ENCODE measurements at regions not wholly inside any gene's neighbourhood (a gene's known extent, or its start where the extent isn't known, plus 50 kb on each side); places are given as distances from the start of the nearest gene placed in this dataset.
"Not testable (repeated sequence)": the region's sequence is repeated elsewhere in the genome, so short reads cannot be mapped to it uniquely, and the experiment has no call there.

DNA sequence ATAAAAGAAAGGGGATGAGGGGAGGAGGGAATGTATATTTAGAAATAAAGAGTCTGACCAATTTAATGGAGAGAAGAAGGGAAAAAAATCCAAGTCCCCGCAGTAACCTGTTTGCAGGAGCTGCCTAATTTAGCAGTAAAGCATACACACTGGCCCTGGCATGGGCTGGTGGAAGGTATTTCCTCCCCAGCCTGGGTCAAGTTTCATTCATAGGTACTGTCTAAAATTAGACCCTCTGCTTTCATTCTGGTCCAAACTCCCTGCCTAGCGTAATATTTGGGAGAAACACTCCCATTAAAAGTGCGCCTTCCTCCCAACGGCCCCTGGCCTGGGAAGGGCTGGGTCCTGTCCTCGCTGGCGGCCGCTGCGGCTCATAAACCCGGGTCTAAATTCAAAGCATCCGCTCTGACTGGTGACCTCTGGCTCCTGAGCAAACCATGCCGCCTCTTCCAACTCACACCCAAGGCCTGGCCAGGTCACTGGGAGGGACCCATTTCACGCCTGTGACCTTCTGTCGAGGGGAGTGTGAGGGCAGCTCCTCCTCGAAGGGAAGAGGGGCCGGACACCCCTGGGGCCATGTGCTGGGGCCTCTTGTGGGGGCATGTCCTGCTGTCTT is 123.2 kb downstream of the FGF18 start:
- no peak for DNase-seq (ENCODE audit: low spot score)

DNA sequence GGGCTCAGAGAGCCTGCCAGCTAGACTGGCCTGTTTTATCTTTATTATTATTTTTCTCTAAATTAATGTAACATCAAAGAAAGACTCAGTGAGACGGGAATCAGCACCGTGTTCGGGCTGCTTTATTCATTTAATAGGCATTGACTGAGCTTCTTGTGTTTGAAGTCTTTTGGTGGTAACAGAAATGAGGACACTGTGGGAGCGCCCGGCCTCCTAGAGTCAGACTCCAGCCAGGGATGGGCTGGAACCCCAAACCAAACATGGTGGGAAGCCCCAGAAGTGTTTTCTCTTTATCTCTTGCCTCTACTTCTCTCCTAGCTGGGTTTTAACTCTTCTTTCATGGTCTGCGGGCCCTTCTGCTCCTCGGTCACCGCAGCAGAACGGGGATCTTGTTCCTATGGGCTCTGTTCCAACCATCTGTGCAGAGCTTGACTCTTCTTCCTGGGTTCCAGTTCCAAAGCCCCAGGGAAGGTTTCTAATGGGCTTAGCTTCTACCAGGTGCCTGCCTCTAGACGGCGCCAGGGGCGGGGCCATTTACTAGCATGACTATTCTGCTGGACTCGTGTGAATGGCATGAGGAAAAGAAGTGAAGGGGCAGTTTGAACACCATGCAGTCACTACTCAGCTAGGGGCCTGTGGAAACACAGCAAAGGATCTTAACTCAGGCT is 123.8 kb downstream of the FGF18 start:
- DNase-seq (ENCODE audit: low spot score): peak; percentile 79

DNA sequence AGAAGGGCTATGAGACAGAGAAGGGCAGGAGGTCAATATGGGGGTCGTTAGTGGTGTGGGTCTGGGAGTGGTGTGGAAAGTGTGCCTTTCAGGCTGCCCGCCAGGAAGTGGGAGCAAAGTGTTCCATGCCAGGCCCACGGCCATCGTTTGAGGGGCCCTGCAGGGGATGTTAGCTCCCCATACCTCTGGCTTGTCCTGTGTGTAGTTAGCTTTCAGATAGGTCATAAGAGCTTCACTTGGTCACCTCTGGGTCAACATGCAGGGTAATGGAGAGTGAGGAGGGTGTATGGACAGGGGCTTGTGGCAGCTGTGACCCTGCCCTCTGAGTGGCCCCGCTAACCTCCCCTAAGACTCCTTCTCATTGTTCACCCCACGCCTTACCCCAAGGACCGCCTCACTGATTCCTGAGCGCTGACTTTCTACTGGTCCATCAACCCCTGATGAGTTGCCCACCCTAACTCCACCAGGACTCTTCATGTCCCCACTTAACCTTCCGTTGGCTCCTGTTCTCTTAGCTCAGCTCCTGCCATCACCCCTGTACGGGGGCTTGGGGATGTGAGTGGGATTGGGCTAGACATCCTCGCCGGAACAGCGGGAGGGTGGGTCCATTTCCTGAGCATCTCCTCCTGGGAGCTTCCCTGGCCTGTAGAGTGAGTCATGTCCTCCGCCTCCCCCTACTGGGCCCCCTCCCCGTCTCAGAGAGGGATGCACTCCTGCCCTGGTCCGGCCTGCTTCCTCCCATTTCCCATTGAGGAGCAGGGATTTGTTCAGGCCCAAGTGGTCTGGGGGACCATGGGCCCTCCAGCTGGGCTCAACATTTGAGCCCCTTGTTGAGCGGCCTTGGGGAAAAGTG is 125.7 kb downstream of the FGF18 start:
- no peak for DNase-seq (ENCODE audit: low spot score)

DNA sequence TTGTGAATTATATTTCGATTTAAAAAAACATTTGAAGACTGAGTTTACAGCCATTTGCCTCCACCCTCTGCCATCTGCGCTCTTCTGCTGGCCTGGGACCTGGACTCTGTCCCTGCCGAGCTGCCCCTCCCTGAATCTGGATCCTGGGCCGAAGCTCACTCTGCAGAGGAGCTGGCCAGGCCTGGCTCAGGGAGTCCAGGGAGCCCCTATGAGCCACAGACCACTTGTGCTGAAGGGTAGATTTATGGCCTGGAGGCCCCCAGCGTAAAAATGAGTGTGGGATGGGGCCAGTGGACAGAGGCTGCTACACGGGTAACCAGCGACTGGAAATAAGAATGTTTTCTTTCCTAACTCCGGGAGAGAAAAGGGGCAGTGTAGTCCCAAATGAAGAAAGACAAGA is 129.8 kb downstream of the FGF18 start:
- no peak for DNase-seq (ENCODE audit: low spot score)

DNA sequence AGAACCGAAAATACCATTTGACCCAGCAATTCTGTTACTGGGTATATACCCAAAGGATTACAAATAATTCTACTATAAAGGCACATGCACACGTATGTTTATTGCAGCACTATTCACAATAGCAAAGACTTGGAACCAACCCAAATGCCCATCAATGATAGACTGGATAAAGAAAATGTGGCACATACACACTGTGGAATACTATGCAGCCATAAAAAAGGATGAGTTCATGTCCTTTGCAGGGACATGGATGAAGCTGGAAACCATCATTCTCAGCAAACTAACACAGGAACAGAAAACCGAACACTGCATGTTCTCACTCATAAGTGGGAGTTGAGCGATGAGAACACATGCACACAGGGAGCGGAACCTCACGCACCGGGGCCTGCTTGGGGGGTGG is 134.4 kb downstream of the FGF18 start:
- DNase-seq (ENCODE audit: low spot score): not testable (repeated sequence)

DNA sequence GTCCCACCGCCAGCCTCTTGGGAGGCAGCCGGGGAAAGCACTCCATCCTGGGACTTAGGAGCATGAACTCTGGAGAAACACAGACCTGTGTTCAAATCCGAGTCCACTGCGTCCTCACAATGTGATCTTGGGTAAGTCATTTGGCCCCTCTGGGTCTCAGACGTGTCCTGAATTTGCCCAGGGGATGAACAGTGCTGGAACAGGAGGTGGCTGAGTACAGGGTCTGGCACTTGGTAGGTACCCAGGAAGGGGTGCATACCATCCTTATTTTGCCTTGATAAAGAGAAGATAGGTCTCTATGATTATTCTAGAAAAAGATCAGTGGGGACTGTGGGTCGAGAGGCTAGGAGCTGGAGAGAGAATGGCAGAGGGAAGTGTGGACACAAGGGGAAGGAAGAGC is 135.7 kb downstream of the FGF18 start:
- DNase-seq (ENCODE audit: low spot score): no peak

DNA sequence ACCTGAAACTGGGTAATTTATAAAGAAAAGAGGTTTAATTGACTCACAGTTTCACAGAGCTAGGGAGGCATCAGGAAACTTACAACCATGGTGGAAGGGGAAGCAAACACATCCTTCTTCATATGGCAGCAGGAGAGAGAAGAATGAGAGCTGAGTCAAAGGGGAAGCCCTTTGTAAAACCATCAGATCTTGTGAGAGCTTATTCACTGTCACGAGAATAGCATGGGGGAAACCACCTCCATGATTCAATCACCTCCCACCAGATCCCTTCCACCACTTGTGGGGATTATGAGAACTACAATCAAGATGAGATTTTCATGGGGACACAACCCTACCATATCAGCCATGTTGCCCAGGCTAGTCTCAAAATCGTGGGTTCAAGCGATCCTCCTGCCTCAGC is 143.4 kb downstream of the FGF18 start:
- peak; percentile 69 for DNase-seq (ENCODE audit: low spot score)

DNA sequence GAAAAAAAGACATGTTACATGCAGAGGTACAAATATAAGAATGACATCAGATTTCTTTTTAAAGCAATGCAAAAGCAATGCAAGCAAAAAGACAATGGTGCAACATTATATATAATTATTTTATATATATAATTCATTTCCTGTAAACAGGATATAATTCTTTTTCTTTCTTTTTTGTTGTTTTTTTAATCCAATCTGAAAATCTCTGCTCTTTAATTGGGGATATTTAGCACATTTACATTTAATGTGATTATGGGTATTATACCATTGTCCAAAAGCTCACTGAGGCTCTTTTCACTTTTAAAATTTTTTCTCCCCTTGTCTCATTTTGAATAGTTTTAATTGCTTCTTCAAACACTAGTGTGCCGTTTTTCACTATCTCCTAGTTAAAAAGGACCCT is 148.9 kb downstream of the FGF18 start:
- DNase-seq (ENCODE audit: low spot score): no peak

DNA sequence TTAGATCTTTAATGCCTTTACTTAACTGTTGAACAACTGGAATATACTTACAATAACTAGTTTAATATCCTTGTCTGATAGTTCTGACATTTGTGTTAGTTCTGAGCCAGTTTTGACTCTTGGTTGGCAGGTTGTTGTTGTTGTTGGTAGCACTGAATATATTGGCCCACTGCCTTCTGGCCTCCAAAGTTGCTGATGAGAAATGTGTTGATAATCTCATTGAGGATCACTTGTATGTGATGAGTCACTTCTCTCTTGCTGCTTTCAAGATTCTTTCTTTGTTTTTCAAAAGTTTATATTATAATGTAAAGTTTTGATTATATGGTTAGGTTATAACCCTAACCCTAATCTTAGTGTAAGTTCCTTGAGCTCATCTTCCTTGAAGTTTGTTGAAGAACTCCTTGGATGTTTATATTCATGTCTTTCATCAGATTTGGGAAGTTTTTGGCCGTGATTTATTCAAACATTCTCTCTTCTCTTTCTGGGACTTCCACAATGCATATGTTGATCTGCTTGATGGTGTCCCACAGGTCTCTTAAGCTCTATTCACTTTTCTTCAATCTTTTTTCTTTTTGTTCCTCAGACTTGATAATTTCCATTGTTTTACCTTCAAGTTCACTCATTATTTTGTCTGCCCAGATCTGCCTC is 149.7 kb downstream of the FGF18 start:
- DNase-seq (ENCODE audit: low spot score): no peak

DNA sequence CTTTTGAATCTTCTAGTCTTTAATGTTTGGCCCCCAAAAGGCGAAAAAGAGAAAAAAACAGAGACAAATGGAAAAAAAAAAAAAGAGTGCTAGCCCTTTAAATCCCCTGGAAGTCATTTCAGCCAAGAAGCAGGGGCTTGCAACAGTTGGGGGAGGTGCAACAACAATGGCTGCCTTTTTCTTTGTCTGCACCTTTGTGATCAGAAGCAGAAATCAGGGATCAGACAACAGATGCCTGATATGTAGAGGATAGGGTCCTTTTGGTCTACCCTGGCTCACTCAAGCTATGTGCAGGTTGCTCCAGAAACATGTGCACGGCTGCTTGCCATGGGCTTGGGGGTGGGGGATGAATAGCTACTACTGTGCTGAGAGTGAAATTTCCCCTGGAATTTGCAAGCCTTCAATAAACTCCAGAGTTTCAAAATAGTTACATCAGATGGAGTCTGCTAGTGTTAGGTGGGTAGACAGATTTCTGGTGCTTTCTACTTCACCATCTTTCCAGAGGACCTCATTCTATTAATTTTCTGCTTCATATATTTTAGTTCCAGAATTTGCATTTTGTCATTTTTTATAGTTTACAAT is 150.9 kb downstream of the FGF18 start:
- DNase-seq (ENCODE audit: low spot score): no peak

DNA sequence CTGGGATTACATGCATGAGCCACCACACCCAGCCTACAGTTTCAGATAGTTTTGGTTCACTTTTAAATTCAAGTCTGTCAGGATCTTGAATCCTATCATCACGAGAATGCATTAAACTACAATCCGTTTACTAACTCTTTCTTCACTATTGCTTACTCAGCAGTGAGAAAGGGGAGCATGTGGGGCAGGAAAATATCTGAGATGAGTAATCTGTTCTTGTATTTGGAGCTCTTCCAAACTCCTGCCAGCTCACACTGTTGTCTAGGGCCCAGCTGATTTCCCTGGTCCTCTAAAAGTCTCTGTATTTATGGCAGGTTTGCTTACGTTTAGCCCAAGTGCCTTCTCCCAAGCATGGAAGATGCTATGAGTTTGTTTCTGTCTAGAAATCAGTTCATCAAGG is 152.2 kb downstream of the FGF18 start:
- peak; percentile 77 for DNase-seq (ENCODE audit: low spot score)

DNA sequence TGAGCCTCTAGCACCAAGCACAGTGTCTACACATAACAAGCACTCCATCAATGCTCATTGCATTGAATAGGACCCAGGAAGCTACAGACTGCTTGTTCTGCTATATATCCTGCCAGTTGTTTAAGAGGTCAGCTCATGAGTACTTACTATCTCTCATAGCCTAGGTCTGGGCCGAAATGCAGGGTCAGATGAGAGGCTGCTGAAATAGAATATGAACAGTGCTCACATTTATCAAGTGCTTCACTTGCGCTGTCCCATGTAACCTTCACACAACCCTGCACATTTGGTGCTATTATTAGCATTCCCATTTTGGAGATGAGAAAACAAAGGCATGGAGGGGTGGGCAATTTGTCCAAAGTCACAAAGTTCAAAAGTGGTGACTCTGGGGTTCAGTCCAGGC is 153.6 kb downstream of the FGF18 start:
- no peak for DNase-seq (ENCODE audit: low spot score)

DNA sequence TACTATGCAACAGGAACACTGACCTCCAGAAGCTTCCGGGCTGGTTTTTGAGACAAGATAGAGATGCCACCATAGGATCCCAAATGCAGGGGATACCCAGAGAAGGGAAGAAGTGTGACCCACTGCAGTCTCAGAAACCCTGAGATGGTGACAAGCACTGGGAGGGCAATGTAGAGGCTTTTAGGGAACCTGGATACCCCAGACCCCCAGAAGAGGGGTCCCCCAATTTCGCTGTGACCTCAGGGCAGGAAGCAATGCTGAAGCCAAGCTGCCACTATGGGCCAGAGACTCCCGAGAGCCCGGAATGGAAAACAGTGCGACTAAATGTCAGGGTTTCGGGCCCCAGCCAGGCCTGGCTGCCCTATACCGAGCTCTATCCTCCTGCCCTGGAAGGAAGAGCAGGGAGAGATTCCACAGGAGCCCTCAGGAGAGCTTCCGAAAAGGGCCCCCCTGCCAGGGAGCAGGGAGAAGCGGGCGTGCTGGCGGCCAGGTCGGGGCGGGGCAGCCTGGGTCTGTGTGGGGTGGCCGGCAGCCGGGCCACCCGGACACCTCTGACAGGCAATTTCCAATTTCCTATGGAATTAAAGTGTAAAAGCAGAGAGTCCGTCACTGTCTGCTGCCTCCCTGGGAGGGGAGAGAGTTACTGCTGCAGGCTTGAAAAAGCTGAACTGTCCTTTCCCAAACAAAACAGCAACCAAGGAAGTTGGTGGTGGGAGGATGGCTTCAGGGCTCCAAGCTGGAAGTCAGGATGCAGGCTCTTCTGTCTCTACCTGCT is 154.2 kb downstream of the FGF18 start:
- DNase-seq (ENCODE audit: low spot score): no peak

DNA sequence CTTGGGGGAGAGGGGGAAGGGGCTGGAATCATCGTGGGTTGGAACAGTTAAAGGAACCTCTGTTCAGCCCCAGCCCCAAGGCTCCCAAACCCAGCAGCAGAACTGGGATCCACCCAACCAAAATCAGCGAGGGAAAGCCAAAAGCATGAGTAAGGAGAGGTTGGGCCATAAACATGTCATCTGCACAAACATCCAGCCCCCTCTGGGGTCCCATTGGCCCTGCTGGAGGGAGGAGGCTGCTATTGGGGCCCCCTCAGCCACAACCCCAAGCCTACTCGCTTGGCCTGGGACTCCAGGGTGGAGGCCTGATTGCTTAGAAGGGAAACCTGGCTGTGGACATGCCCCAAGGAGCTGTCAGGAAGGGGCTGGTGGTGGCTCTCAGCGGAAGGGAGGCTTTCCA is 154.9 kb downstream of the FGF18 start:
- DNase-seq (ENCODE audit: low spot score): no peak

DNA sequence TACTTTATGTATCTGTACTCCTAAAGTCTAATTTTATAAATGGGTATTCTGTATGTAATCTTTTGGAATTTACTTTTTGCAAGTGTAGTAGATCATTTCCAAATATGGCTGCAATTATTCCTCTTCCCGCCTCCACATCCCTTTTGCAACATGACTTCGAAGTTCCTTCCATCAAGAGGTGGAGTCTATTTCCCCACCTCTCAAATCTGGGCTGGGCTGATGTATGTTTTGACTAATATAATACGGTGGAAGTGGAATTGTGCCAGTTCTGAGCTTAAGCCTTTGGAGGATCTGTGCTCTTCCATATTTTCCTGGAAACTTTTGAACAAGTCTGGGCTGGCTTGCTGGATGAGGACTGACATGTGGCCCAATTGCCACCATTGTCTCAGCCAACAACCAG is 155.9 kb downstream of the FGF18 start:
- no peak for DNase-seq (ENCODE audit: low spot score)

DNA sequence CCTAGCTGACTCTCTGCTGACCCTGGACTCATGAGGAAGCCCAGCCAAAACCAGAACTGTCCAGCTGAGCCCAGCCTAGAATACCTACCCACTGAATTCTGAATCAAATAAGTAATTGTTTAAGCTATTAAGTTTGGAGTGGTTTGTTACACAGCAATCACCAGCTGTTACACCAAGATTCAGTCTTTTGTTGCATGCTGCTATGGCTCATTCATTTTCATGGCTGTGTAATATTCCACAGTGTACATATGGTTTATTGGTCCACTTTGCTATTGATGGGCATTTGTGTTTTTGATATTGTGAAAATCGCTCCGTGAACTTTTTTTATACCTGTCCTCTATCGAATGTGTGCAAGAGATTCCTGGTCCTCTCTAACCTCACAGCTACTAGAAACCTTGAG is 156.4 kb downstream of the FGF18 start:
- no peak for DNase-seq (ENCODE audit: low spot score)

DNA sequence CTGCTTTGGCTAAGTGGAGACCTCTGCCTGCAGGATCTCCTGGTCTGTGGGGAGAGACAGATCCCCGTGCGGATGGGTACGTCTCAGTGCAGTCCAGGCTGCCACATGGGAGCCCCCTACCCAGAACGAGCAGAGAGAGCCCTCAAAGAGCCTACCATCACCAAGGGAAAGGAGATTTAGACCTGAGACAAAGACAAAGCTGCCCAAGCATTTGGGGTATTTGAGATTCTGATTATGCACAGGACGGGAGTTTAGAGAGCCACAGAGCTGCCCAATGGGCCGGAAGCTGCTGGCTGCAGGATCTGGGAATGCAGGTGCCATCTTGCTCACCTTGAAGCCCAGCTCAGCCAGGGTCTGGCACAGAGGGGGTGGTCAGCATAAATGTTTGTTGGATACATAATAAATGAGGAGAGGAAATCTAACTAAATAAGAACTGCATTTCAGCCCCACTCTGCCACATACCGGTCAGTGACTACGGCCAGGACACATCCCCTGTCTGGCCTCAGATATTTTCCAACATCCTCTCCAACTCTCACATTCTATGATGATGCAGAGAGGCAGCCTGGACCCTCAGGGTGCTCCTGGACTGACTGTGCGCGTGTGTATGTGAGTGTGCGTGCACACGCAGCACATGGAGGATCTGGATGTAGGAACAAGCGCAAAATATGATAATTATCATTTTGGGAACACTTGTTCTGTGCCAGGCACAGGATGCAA is 157.8 kb downstream of the FGF18 start:
- no peak for DNase-seq (ENCODE audit: low spot score)

DNA sequence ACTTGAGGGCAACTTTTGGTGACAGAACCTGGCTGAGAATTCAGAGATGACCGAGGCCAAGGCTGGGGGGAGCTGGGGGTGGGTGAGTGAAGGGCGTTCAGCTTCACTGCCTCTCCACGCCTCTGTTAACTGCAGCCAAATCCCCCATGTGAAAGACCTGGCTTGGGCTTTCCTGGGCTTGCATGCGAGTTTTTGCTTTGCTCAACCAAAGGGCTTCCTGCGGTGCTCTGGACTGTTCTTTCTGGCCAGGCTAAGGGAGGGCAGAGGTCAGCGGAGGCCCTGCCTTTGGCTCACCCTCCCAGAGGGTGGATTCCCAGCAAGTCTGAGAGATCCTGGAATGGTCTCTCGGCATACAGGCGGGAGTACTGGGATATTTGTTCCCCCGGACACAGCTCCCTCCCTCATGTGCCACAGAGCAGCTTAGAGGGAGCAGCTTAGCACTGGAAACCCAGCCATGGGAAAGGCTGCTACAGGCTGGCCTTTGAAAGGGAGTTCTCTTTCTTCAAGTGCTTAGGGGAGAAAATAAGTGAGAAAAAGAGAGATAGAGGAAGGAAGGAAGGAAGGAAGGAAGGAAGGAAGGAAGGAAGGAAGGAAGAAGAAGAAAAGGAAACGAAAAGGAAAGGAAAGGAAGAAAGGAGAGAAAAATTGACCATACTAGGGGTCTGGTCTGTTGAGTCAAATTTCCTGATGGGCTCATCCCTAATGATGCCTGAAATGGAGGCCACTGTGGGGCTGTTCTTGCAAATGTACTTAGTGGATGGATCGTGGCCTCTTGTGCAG is 158.8 kb downstream of the FGF18 start:
- DNase-seq (ENCODE audit: low spot score): no peak

DNA sequence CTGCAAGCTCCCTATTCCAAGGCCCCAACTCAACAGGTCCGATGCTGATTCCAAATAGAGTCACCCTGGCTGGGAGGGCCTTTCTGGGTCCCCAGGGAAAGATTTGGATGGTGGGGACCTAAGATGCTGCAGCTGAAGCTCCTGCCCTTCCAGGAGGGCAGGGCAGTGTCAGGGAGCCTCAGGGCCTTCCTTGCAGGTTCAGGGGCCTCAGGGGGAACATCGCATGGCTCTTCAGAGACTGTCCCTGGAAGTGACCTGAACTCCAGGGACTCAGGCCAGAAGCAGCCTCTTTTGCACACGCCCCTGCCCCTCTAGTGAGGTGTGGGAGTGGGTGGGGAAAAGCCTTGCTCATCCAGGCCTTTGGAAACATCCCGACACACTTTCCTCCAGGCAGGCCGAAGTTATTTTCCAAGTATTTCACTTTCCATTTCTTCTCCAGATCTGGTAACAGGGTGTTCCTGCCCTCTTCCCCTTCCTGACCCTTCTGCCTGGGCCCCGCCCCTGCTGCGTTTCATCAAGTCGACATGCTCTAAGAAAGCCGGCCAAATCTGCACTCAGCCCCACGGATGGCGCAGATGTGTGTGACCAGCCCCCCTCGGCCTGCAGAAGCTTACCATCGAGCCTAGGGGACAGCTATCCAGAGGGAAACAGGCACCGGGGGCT is 159.5 kb downstream of the FGF18 start:
- no peak for DNase-seq (ENCODE audit: low spot score)

DNA sequence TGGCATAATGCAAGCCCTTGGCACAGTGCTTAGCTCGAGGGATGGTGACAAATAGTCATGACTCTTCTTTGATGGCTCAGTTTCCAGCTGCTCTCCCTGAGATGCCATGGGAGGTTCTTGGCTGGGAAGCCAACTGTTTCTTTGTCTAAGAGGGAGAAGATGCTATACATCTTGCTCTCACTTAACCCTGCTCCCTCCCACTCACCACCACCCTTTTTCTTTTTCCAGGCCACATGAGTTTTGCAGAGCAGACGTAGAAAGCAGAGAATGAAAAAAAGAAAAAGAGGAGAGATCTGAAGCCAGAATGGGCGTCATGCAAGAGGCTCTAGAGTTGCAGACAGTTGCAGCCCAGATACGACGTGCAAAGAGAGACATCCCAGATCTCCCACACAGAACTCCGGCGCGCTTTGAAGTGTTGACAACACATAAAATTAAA is 160.5 kb downstream of the FGF18 start:
- no peak for DNase-seq (ENCODE audit: low spot score)
